GM19467 (cell line): ENCODE measurements at regions not wholly inside any gene's neighbourhood (a gene's known extent, or its start where the extent isn't known, plus 50 kb on each side); places are given as distances from the start of the nearest gene placed in this dataset.

Experiments
- ATAC-seq: cut with Tn5 transposase; IDR thresholded peaks from one replicate; pipeline ENCODE4 v1.9.1; 2021; ENCODE audit warnings: mild to moderate bottlenecking, moderate library complexity; ENCODE audit not compliant: unreplicated experiment

DNA sequence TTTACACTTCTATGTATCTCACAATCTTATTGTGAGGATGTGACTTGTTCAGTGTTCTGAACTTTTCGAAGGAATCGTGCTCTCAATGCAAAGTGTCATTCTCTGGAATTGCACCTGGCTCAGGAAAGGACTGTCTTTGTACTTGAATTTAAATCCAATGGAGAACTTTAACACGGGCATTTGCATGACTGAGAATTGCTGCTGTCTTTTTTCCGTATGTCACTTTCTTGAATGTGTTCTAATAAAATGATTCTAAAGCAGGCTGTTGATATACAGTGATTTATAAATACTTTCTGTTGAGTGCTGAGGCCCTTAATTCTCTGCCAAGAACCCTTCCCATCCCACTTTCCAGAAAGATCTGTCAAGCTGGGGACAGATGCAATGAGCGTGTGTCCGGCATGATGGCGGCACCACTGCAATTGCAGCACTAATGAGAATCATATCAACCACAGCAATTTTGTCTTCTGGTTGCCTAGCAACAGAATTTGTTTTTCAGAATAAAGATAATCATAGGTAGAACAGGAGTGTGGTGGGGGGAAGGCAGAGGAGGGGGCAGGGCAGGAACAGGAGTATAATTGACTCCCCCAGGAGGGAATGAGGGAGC is 210.6 kb upstream of the UMPS start:
- no peak for ATAC-seq

DNA sequence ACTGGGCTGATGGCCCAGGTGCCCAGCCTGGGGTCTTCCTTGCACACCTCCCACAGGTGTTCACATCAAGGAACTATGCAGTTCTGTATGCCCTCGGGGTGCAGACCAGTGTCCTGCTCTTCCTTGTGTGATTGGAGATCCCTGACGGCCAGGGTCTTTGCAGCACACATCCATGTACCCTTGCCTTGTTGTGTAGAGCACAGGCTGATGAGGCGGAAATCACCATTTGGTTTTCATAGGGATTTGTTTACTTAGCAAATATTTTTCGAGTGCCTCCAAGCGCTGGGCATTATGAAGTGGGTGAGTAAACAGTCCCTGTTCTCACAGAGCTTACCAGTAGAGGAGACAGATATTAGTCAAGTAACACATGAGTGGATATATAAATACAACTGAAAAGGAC is 209.3 kb upstream of the UMPS start:
- no peak for ATAC-seq

DNA sequence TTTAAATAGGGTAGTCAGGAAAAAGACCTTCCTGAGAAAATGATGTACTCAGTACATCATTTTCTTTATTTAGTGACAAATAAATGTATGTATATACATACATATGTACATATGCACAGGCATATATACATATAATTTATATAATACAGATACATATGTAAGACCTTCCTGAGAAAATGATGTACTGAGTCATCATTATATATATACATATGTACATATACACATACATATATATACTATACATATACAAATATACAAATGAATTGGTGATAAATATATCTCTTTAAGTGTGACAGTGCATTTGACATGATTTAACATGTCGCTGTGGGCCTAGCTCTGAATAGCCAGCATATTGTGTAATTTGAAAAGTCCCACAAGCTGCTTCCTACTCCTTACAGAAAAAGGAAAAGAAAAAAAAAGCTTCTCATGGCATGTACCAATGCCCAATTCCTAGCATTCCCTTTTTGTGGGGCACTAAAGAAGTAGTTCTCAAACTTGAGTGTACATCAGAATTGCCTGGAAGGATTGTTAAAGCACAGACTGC is 208.1 kb upstream of the UMPS start:
- ATAC-seq, result no peak

DNA sequence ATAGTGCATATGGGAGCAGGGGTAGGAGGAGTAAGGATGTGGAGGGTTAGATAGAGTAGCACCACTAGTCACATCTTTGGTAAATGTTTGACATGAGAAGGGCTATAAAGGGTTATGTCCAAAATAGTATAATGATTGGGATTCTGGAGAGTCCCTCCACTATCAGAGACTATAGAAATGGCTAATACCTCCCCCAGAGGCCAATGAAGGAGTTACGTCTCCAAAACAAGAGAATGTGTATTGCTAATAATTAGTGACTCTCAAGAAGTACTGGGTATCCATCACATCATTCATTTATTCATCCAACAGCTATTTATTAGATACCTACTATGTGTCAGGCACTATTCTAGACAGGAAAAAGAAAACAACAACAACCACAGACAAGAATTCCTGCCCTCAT is 203.7 kb upstream of the UMPS start:
- ATAC-seq, result no peak

DNA sequence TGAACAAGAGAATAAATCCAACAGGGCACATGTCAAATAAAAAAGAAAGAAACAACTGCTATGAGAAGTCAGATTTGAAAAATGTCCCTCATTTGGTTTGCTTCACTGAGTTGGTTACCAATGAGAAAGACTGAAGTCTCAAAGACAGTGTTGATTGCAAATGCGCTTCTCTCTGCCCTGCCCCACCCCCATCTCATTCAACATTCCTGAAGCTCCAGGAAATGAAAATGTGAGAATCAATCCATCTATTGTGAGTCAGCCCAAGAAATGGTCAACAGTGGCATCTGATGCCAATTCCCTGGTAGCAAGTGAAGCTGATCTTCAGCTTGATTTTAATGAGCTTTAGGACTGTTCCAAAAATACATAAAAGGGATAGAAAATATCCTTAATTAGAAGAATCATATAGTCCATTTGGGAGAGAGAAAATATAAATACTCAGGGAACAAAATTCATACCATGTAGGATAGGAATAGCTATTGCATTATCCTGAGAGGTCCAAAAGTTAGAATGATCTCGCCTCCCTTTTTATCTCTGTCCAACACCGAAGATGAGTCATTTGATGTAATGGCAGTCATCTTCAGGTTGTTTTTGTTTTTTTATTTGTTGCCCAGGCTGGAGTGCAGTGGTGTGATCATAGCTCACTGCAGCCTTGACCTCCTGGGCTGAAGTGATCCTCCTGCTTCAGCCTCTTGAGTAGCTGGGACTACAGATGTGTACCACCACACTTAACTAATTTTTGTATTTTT is 200.3 kb upstream of the UMPS start:
- ATAC-seq, result no peak

DNA sequence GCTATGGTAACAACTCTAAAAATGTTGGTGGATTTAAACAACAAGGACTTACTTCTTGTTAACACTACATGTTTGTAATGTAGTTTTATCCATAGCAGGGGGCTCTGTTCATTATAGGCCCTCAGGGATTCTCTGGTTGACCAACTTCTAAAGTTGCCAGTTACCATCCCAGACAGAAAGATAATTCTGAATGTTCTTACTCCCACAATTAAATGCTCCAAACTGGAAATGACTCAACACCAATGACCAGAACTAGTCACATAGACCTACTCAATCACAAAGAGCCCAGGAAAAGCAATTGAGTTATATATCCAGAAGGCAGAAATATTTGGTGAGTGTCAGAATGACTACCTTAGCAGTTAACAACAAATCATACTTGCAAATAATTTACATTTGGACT is 199.3 kb upstream of the UMPS start:
- ATAC-seq, result no peak

DNA sequence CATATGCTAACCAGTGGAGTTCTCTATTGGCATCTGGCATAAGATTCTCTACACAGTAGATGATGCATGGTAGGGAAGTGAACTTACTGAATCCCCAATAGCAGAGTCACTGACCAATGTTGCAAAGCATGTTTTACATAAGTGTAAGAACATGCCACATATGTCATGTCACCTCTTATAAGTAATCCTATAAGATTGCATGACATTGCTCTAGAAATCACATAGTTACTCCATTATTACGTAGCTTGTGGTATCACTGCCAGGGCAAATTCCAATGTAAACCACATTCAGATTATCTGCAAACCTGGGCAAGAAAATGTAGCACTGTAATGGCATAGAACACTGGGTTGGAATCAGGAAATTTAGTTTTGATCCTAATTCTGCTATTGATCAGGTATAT is 198.2 kb upstream of the UMPS start:
- no peak for ATAC-seq

DNA sequence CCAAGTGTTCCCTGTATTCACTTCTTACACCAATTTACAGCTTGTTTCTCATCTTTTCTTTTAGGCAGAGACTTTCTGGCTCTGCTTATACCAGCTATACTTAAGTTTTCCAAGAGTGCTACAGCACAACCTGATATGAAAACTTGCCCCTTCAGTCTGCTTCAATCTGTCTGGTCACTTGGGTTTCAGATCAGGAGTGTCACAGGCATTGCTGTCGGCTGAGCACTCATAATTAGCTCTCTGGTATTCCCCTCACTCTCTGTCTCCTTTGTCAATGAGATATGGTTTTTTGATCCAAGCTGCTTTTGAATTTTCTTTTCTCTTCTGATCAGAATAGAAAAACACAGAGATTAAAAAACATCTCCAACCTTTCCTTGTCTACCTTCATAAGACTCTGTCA is 194.9 kb upstream of the UMPS start:
- no peak for ATAC-seq

DNA sequence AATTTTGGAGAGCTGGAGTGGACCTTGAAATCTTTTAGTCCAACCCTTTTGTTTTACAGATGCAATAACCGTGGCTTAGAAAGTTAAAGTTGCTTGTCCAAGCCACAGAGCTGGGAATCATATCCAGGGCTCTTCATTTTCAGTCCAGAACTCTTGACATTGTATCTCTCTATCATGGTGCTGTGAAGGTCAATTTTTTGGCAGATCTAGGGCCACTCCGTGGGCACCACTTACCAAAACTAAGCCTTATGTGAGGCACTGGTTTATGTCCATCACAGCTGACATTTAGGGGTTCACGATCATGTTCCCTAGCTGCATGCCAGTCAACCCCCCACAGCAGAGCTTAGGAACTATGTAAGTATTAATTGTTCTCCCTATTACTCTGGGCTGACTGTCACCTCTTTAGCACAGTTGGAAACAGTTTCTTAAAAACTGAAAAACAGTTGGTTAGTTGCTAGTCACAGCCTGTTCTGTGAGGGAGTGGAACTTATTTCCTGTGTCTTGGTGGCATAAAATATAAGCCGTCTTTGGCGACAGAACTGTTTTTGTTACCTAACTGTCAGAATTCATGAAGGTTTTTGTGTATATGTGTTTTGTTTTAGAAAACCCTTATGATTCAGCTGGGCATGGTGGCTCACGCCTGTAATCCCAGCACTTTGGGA is 189.6 kb upstream of the UMPS start:
- no peak for ATAC-seq

DNA sequence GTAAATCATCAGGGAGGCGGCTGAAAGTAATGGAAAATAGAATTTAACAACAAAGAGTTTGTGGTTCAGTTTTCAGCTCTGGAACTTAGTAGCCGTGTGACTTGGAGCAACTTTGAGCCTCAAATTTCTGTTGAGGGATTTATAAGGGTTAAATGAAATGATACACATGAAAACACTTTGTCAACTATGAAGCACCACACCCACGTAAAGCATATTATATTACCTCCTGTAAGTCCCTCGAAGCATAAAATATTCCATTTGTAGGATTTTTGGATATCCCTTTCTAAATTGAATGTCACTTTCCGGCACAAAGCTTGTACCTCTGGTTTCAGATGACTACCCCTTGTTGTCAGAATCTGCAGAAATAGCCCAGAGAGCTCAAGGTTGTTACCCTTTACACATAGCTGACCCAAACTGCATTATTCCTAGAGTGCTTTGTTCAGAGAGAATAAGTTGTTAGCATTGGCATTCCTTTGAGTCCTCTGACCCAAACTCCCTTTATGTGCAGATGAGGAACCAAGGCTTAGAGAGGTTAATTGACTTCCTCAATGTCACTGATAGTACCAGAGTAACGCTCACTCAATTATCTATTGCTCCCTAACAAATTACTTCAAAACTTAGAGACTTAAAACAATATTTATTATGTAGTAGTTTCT is 187.9 kb upstream of the UMPS start:
- no peak for ATAC-seq

DNA sequence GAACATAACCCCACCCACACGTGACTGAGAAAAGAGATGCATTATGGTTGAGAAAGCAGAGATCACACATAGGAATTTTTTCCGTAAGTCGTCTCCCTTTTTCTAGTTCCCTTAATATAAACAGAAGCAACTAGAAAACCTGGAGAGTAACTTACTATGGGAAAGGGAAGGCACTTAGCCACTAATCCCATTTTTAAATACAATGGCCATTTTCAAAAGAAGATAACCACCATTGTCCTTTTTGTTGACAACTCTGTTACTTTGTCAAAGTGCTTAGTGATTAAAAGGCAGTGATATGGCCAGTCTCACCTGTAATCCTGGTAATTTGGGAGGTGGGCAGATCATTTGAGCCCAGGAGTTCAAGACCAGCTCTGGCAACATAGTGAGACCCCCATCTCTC is 184.4 kb upstream of the UMPS start:
- no peak for ATAC-seq

DNA sequence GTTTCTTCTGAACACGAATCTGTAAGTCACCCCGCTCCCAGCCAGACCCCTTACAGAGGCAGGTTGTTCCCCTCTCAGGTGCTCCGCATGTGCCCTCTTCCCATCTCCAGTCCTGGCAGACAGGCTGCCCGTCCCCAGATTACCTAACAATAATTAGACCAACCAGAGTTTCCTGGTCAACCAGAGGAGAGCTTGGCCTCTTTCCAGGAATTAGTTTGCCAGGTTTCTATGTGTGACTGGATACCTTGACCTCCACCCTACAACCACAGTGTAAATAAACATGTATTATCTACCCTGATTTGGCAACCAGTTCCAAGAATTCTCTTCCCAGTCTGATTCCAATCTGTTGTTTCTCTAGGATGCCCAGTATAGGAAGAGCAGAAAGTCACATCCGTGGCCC is 178.0 kb upstream of the UMPS start:
- no peak for ATAC-seq

DNA sequence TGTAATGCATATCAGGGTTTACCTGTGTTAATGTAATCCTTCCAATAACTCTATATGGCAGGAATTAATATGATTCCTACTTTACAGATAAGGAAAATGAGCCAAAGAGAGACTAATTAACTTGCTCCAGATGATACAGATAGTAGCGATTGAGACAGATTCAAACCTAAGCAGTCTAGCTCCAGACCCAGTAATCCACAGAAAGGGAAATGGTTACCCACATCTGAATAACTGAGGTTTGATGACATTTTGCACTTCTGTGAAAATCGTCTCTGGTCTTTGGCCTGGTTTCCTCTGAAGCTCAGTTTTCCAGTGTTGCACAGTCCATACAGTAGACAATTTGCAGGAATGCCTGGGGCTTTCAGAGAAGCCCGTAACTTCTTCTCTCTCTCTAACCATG is 177.1 kb upstream of the UMPS start:
- no peak for ATAC-seq

DNA sequence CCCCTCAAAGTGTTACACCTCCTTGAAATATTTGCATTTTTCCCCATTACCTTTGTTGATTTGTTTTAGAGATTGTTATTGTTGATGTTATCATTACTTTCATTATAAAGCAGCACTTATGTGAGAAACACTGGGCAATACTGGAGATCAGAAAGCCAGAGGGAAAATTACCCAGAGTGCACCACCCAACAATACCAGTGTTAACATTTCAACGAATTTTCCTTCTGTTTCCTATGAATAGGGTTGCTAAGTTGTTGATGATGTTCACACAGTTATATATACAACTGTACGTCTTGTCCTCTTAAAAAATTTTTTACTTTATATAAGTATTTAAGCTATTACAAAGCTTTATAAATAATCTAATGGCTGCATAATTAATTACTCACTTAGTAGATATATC is 173.6 kb upstream of the UMPS start:
- ATAC-seq, result no peak

DNA sequence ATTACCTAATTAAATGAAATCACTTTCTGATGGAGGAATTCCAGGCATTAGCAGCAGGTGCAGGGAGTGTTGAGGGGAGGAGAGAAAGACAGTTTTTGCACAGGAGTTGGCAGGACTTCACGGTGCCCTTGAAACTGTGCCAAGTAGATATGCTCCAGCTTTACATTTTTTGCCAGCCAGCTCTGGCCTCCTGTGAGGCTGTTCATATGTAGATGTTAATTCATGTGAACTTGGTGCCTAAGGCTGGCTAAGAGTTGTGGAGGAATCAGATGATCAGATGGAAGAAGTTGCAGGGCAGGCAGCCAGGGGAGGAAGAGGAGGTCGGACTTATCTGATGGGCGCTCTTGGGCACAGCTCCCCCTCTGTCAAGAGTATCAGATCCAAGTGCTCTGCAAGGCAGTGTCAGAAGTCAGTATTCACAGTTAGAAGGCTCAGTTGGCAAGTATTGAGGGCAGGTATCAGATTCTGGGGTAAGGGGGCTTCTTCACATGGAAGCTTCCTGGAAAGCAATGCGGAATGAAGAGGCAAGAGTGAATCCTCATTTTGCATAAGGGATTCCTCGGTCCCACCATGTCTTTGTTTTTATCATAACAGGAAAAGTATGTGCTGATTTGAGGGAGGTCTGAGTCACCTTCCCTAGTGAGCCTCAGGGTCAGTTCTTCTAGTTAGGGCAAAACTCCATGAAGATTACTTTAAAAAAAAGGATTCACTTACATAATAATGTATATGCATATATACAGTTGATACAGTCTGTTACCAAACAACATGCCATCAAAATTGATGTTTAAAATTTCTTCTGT is 172.6 kb upstream of the UMPS start:
- ATAC-seq, result no peak

DNA sequence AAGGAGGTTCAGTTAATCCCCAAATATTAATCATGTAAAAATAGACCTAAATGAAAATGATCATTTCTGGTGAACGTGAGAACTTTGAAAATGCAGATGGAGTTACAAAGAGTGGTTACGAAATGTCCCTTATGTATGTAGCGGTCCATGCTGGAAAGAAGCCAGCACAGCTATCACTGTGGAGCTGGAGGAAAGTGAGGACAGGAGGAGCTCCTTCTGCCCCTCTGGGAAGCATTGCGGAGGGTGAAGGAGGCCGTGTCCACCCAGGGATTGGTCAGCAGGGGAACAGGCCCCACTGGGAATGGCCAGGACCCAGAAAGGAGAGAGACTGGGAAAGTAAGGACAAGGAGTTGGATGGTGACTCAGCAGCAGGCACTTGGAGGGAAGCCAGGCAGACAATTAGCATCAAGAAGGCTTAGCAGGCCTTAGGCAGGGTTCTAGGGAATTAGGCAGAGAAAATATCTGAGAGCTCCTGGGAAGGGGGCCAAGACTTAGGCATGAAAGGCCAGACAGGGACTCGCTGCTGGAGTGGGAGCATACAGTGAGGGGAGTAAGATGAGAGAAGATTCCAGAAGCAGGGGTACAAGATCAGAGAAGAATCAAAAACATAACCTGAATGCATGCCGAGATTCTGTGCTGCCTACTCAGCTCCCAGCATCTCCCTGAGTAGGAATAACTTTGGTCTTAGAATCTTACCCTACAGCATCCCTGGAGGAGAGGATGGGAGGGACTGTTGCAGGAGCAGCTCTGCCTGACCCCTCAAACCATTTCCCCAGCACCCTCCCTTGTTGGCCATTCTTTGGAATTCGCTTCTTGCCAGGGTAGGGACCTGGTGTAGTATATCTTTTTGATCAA is 171.0 kb upstream of the UMPS start:
- ATAC-seq, result no peak

DNA sequence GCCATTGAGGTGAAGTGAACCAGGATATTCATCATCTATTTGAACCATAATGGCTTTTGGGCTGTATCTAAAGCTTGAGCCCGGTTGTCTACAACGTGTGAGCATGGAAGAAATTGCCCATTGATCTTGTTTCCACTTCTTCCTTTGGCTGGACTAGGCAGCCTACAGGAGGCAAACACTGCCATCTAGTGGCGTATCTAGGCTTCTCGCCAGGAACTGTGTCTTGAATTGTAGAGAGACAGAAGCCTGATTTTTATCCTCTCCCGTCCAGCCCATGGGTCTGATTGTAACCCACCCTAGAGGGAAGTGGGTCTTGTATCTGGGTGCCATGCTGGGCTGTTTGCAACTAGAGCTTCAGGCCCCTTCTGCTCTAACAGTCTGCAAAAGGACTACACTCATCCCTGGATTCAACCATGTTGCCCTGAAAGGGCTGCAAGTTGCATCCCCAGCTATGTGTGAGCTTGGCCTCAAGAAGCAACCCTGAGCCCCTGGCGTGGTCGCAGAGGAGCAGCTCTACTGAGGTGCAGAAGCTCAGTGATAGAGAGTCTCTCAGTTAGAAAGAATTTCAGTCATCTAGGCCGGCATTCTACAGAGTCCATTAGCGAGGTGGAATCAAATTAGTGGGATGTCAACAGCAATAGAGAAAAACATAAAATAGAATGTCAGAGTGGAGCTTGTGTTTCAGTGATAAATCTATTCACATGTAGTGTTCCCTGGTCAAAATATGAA is 170.2 kb upstream of the UMPS start:
- ATAC-seq, result no peak

DNA sequence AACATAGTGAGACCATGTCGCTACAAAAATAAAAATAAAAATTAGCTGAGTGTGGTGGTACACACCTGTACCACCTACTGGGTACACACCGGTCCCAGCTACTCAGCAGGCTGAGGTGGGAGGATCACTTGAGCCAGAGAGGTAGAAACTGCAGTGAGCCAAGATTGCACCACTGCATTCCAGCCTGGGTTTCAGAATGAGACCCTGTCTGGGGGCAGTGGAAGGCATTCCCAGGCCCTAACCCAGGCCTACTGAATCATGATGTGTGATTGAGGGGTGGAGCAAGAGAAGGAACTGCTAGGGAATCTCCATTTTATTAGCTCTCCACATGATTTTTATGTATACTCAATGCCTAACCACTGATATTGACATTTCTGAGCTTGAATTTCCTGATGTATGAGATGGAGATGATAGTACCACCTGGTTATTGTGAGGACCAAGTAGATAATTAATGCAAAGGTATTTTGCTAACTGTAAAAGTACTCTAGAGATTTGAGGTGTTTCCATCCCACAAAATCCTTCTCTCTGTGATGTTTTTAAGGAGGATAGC is 169.5 kb upstream of the UMPS start:
- ATAC-seq, result no peak

DNA sequence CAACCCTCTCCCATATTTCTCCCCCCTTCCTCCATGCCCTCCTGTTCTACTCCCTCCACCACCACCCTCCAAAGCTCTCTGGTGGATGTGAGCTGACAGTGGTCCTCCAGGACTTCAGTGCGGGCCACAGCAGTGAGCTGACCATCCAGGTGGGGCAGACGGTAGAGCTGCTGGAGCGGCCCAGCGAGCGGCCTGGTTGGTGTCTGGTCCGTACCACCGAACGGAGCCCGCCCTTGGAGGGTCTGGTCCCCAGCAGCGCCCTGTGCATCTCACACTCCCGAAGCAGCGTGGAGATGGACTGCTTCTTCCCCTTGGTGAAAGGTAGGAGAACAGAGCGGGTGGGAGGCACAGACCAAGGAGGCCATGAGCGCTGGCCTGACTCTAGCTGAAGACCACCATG is 167.5 kb upstream of the UMPS start:
- ATAC-seq, result no peak
